ENCODE measurements at regions not wholly inside any gene's neighbourhood (a gene's known extent, or its start where the extent isn't known, plus 50 kb on each side); places are given as distances from the start of the nearest gene placed in this dataset.

DNA sequence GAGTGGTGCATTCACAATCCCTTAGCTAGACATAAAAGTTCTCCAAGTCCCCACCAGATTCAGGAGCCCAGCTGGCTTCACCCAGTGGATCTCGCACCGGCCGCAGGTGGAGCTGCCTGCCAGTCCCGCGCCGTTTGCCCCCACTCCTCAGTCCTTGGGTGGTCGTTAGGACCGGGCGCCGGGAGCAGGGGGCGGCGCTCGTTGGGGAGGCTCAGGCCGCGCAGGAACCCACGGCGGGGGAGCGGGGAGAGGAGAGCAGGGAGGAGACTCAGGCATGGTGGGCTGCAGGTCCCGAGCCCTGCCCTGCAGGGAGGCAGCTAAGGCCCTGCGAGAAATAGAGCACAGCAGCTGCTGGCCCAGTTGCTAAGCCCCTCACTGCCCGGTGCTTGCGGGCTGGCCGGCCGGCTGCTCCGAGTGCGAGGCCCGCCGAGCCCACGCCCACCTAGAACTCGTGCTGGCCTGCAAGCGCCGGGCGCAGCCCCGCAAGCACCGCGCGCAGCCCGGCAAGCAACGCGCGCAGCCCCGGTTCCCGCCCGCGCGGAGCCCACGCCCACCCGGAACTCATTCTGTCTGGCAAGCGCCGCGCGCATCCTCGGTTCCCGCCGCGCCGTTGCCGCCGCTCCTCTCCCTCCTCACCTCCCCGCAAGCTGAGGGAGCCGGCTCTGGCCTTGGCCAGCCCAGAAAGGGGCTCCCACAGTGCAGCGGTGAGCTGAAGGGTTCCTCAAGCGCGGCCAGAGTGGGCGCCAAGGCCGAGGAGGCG is 153.5 kb downstream of the SLC7A11 start:
- POLR2A ChIA-PET: no interaction called here
- CTCF ChIA-PET: interaction anchor here (1.4 to 7.7 kb wide), 9 partner anchors 9 to 592 kb away, joined by 3 to 235 read pairs (median 21); no protein-coding TSS in a partner anchor
- TF ChIP-seq, protein P1, sequence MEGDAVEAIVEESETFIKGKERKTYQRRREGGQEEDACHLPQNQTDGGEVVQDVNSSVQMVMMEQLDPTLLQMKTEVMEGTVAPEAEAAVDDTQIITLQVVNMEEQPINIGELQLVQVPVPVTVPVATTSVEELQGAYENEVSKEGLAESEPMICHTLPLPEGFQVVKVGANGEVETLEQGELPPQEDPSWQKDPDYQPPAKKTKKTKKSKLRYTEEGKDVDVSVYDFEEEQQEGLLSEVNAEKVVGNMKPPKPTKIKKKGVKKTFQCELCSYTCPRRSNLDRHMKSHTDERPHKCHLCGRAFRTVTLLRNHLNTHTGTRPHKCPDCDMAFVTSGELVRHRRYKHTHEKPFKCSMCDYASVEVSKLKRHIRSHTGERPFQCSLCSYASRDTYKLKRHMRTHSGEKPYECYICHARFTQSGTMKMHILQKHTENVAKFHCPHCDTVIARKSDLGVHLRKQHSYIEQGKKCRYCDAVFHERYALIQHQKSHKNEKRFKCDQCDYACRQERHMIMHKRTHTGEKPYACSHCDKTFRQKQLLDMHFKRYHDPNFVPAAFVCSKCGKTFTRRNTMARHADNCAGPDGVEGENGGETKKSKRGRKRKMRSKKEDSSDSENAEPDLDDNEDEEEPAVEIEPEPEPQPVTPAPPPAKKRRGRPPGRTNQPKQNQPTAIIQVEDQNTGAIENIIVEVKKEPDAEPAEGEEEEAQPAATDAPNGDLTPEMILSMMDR (IDR thresholded peaks at IDR 0.05; ENCODE audit: insufficient read depth, low read length, missing control alignments): no peak
- no peak overlapping the region for H3K4me3 ChIP-seq (ENCODE audit: low read depth, low read length)
- DNase-seq (ENCODE audit: low read depth, low spot score): no peak

DNA sequence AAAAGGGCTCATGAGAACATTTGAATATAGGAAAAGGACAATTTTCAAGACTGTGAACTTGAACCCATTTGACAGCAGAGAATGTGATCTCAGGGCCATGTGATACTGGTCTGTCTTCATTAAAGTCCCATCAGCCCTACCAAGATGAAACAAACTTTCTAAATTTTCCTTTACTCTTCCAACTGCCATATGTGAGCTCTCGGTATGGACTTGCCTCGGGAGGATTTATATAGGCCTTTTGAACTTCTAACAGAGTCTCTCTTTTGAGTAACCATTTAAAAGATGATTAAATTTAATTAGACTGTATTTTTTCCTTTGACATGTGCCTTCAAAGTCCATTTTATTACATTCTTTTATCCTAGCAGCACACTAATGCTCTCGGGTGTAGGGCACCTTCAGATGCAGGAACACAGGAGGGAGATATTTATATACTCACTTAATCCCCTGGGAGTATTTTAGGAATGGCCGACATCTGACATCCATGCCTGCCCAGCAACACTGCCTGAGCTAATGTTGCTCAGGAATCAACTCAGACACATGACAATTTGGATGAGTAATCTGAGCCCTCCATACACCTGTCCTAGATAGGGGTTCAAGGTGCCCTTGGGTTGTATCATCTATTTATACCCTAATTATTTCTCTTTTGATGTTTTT is 155.0 kb downstream of the SLC7A11 start:
- TF ChIP-seq, protein P1 (IDR thresholded peaks at IDR 0.05; ENCODE audit: insufficient read depth, low read length, missing control alignments): no peak
- ChIA-PET POLR2A (no interaction called here), CTCF (interaction anchor here (1.0 to 7.7 kb wide), 6 partner anchors 13 to 267 kb away, joined by 3 to 235 read pairs (median 4); no protein-coding TSS in a partner anchor)
- no peak for DNase-seq (ENCODE audit: low read depth, low spot score)
- H3K4me3 ChIP-seq (ENCODE audit: low read depth, low read length): no peak overlapping the region

DNA sequence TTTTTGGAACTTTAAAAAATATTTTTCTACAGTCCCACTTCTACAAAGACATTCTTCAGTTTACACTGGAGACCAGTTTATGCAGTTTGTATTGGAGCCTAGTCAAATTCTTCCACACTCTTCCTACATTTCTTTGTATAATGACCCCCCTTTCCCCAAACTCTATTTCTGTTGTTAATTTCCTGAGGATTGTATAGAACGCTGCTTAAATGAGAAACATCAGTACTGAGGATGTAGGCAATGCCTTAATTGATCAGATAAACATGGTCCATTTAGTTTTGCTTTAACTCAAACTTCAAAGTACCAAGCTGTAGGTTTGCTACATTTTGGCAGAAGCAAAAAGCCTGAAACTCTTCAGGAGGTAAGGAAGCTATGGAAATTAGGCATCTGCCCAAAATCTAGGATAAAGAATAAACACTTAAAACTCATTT is 155.5 kb downstream of the SLC7A11 start:
- no peak overlapping the region for H3K4me3 ChIP-seq (ENCODE audit: low read depth, low read length)
- no peak for DNase-seq (ENCODE audit: low read depth, low spot score)
- ChIA-PET CTCF (interaction anchor here (1.6 to 7.7 kb wide), 4 partner anchors 26 to 267 kb away, joined by 5 to 235 read pairs (median 8); no protein-coding TSS in a partner anchor), POLR2A (no interaction called here)
- TF ChIP-seq, protein P1 (IDR thresholded peaks at IDR 0.05; ENCODE audit: insufficient read depth, low read length, missing control alignments): no peak

DNA sequence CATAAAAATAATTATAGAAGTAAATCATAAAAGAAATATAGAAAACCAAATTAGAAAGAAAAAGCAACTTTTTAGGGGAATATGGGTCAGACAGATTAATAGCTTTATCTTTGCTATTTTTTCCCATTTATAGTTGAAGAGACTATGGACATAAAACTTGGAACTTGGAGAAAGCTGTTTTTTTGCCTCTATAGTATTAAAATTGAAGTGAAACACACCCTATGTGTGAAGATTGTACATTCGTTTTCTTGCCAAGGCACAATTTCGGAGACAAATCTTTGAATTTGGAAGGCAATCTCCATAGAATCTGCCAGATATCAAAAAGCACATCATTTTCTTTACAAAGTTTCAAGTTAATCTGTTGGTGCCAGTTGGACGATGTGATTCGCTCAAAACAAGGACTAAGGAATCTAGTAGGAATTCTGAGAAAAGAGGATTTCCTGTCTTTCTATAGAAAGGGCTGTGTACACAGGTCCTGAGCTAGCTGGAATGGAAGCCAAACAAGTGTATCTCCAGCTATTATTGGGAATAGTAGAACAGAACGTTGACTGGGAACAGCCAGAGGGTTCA is 156.3 kb downstream of the SLC7A11 start:
- no peak overlapping the region for H3K4me3 ChIP-seq (ENCODE audit: low read depth, low read length)
- ChIA-PET CTCF (interaction anchor here (2.4 to 7.7 kb wide), 2 partner anchors 48 to 266 kb away, joined by 7 to 235 read pairs; no protein-coding TSS in a partner anchor), POLR2A (no interaction called here)
- TF ChIP-seq, protein P1 (IDR thresholded peaks at IDR 0.05; ENCODE audit: insufficient read depth, low read length, missing control alignments): no peak
- DNase-seq (ENCODE audit: low read depth, low spot score): no peak

DNA sequence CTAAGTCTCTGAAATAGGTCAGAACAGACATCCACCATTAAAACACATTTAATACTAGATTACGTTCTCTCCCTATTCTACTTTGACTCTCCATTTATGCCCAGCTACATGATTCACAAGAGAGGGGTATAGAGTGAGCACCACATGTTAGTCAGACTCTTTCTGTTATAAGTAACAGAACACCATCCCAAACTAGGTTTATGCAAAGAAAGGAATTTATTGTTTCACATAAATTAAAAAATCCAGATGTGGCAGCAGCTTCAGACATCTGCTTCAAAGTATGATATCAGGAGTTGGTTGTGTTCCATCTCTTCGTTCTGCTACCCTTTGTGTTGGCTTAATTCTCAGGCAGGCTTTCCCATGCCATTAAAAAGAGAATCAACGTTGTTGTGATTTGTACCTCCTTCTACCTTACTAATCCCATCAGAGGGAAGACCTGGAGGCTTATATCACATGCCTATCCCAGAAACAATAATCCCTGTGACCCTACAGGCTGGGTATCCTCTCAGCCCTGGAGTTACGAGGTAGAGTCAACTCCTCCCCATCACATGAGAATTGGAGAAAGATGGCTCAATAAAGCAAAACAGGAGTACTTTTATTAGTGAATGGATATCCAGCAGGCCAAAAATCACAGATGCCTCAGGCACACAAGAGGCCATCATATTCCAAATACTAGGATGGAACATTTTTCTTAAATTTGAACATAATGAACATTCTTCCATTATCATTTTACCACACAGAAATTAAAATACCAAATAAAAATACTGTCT is 163.2 kb downstream of the SLC7A11 start:
- ChIA-PET POLR2A (no interaction called here), CTCF (interaction anchor here (1.2 to 5.0 kb wide), 3 partner anchors 11 to 41 kb away, joined by 3 to 42 read pairs (median 4); no protein-coding TSS in a partner anchor)
- DNase-seq (ENCODE audit: low read depth, low spot score): no peak
- H3K4me3 ChIP-seq (ENCODE audit: low read depth, low read length): no peak overlapping the region
- TF ChIP-seq, protein P1 (IDR thresholded peaks at IDR 0.05; ENCODE audit: insufficient read depth, low read length, missing control alignments): no peak
